ENCODE measurements at regions not wholly inside any gene's neighbourhood (a gene's known extent, or its start where the extent isn't known, plus 50 kb on each side); places are given as distances from the start of the nearest gene placed in this dataset.

- no peak overlapping the region for H3K4me3 ChIP-seq (ENCODE audit: low read length in 2 of 2)
- Mint-ChIP-seq H3K4me1 (peaks cover 0 to 1% (median 0%) of the 10 kb centered on the region in 4 donors), H3K4me3 (peak overlapping the region in 1 of 8 donors; percentile 57), H3K36me3 (peaks cover 6 to 13% of the 10 kb centered on the region in 2 donors), H3K27me3 (no peaks in the 10 kb centered on the region), H3K27ac (no peak overlapping the region), H3K9me3 (peaks cover 0 to 9% (median 3%) of the 10 kb centered on the region in 8 donors)
- no peaks in the 10 kb centered on the region for H3K9me3 ChIP-seq (ENCODE audit: control insufficient read depth in 1 of 2, low read length in 2 of 2)
- POLR2A ChIA-PET (ENCODE audit: partially characterized antibody): no interaction called here
- CTCF ChIA-PET (ENCODE audit: partially characterized antibody): no interaction called here
- no peaks in the 10 kb centered on the region for H3K4me1 ChIP-seq (ENCODE audit: insufficient read depth, low read length)
- intact Hi-C loops (cut with micrococcal nuclease): no loop called here
- no peaks in the 10 kb centered on the region for H3K36me3 ChIP-seq (ENCODE audit: insufficient read depth, low read length)
- no peak overlapping the region for H3K27ac ChIP-seq (ENCODE audit: low read depth, low read length)
- DNase-seq: no peak
- no peaks in the 10 kb centered on the region for H3K27me3 ChIP-seq (ENCODE audit: insufficient read depth, low read length)
Measured at GRCh38 chr3:68468695-68469375, 463.5 kb downstream of the TAFA4 start.

DNA sequence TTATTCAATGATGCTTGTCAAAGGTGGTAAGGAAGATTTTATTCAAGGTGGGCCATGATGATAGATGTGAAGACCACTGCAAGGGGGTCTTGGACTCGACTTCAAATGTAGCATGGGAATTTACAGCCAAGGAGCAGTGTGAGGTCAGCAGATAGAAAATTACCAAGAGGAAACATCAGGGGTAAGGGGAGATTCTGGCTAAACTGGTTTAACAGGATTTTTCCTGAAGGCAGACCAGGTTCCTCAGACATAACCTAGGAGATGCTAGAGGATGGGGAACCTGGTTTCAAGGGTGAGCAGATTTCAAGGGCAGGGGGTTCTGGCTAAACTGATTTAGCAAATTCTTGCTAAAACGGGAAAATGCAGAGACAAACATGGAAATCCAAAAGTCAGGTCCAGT is 464.9 kb downstream of the TAFA4 start:
- no peak overlapping the region for H3K4me3 Mint-ChIP-seq
- H3K4me3 ChIP-seq (ENCODE audit: low read length in 2 of 2): no peak overlapping the region
- H3K36me3 ChIP-seq (ENCODE audit: insufficient read depth, low read length): no peaks in the 10 kb centered on the region
- no peaks in the 10 kb centered on the region for H3K4me1 ChIP-seq (ENCODE audit: insufficient read depth, low read length)
- no peaks in the 10 kb centered on the region for H3K27me3 ChIP-seq (ENCODE audit: insufficient read depth, low read length)
- H3K9me3 ChIP-seq (ENCODE audit: control insufficient read depth in 1 of 2, low read length in 2 of 2): no peaks in the 10 kb centered on the region
- intact Hi-C loops (cut with micrococcal nuclease): no loop called here
- ChIA-PET CTCF (ENCODE audit: partially characterized antibody) (no interaction called here), POLR2A (ENCODE audit: partially characterized antibody) (no interaction called here)
- no peaks in the 10 kb centered on the region for H3K27me3 Mint-ChIP-seq
- H3K27ac ChIP-seq (ENCODE audit: low read depth, low read length): no peak overlapping the region
- H3K9me3 Mint-ChIP-seq: peaks cover 0 to 11% (median 6%) of the 10 kb centered on the region in 8 donors
- peaks cover 0 to 1% (median 0%) of the 10 kb centered on the region in 4 donors for H3K4me1 Mint-ChIP-seq
- peaks cover 6 to 13% of the 10 kb centered on the region in 2 donors for H3K36me3 Mint-ChIP-seq
- peak overlapping the region in 2 of 7 donors; percentile 14 to 42 for H3K27ac Mint-ChIP-seq
- DNase-seq: no peak

- DNase-seq: no peak
- peaks cover 4 to 23% of the 10 kb centered on the region in 2 donors for H3K36me3 Mint-ChIP-seq
Measured at GRCh38 chr3:68458581-68458980, 473.8 kb downstream of the TAFA4 start.

GRCh38 chr3:68448510-68449383 is 483.6 kb downstream of the TAFA4 start:
- intact Hi-C loops (cut with micrococcal nuclease): no loop called here
- H3K27me3 Mint-ChIP-seq: no peaks in the 10 kb centered on the region
- no peaks in the 10 kb centered on the region for H3K27me3 ChIP-seq (ENCODE audit: insufficient read depth, low read length)
- DNase-seq: no peak
- no peaks in the 10 kb centered on the region for H3K9me3 ChIP-seq (ENCODE audit: control insufficient read depth in 1 of 2, low read length in 2 of 2)
- H3K27ac ChIP-seq (ENCODE audit: low read depth, low read length): no peak overlapping the region
- H3K9me3 Mint-ChIP-seq: peaks cover 0 to 6% (median 0%) of the 10 kb centered on the region in 8 donors
- no peaks in the 10 kb centered on the region for H3K36me3 ChIP-seq (ENCODE audit: insufficient read depth, low read length)
- no peak overlapping the region for H3K4me3 ChIP-seq (ENCODE audit: low read length in 2 of 2)
- peaks cover 0 to 5% of the 10 kb centered on the region in 2 donors for H3K36me3 Mint-ChIP-seq
- no peak overlapping the region for H3K27ac Mint-ChIP-seq
- no peaks in the 10 kb centered on the region for H3K4me1 Mint-ChIP-seq
- ChIA-PET POLR2A (ENCODE audit: partially characterized antibody) (no interaction called here), CTCF (ENCODE audit: partially characterized antibody) (no interaction called here)
- H3K4me1 ChIP-seq (ENCODE audit: insufficient read depth, low read length): no peaks in the 10 kb centered on the region
- no peak overlapping the region for H3K4me3 Mint-ChIP-seq

More at GRCh38 chr3:68458581-68458980, 473.8 kb downstream of the TAFA4 start:
- peaks cover 0 to 25% (median 15%) of the 10 kb centered on the region in 8 donors for H3K9me3 Mint-ChIP-seq
- ChIA-PET CTCF (ENCODE audit: partially characterized antibody) (no interaction called here), POLR2A (ENCODE audit: partially characterized antibody) (no interaction called here)
- Histone ChIP-seq H3K36me3 (ENCODE audit: insufficient read depth, low read length) (no peaks in the 10 kb centered on the region), H3K27me3 (ENCODE audit: insufficient read depth, low read length) (no peaks in the 10 kb centered on the region), H3K27ac (ENCODE audit: low read depth, low read length) (no peak overlapping the region), H3K9me3 (ENCODE audit: control insufficient read depth in 1 of 2, low read length in 2 of 2) (no peaks in the 10 kb centered on the region), H3K4me3 (ENCODE audit: low read length in 2 of 2) (no peak overlapping the region), H3K4me1 (ENCODE audit: insufficient read depth, low read length) (no peaks in the 10 kb centered on the region)
- no peaks in the 10 kb centered on the region for H3K27me3 Mint-ChIP-seq
- no peak overlapping the region for H3K27ac Mint-ChIP-seq
- H3K4me1 Mint-ChIP-seq: no peaks in the 10 kb centered on the region
- no peak overlapping the region for H3K4me3 Mint-ChIP-seq
- intact Hi-C loops (cut with micrococcal nuclease): no loop called here

DNA sequence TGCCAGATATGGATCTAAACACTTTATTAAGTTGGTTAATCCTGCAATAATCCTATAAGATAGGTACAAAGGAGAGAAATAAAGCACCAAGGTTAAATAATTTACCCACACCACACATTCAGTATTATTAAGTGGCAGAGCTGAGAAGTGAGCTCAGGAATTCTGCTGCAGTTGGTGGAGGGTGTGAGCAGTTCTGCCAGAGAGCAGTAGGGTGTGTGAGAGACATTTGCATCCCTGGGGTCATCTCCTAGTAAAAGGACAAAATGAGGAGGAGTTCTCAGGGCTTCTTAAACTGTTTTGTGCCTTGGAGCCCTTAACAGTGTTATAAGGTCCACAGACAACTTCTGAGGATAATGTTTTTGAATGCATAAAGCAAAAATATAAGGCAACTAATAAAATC is 484.5 kb downstream of the TAFA4 start:
- CTCF ChIA-PET (ENCODE audit: partially characterized antibody): no interaction called here
- Mint-ChIP-seq H3K36me3 (peaks cover 0 to 6% of the 10 kb centered on the region in 2 donors), H3K4me3 (no peak overlapping the region), H3K27me3 (no peaks in the 10 kb centered on the region), H3K4me1 (no peaks in the 10 kb centered on the region), H3K9me3 (peaks cover 0 to 6% (median 0%) of the 10 kb centered on the region in 8 donors), H3K27ac (no peak overlapping the region)
- Histone ChIP-seq H3K36me3 (ENCODE audit: insufficient read depth, low read length) (no peaks in the 10 kb centered on the region), H3K27ac (ENCODE audit: low read depth, low read length) (no peak overlapping the region), H3K4me1 (ENCODE audit: insufficient read depth, low read length) (no peaks in the 10 kb centered on the region), H3K27me3 (ENCODE audit: insufficient read depth, low read length) (no peaks in the 10 kb centered on the region), H3K4me3 (ENCODE audit: low read length in 2 of 2) (no peak overlapping the region), H3K9me3 (ENCODE audit: control insufficient read depth in 1 of 2, low read length in 2 of 2) (no peaks in the 10 kb centered on the region)
- POLR2A ChIA-PET (ENCODE audit: partially characterized antibody): no interaction called here
- DNase-seq: no peak
- intact Hi-C loops (cut with micrococcal nuclease): no loop called here

GRCh38 chr3:68441054-68441453 is 491.3 kb downstream of the TAFA4 start:
- Mint-ChIP-seq H3K36me3 (peaks cover 0 to 9% of the 10 kb centered on the region in 2 donors), H3K27ac (no peak overlapping the region), H3K9me3 (peaks cover 0 to 4% (median 2%) of the 10 kb centered on the region in 8 donors), H3K4me1 (peaks cover 0 to 2% (median 0%) of the 10 kb centered on the region in 4 donors), H3K4me3 (no peak overlapping the region), H3K27me3 (no peaks in the 10 kb centered on the region)
- Histone ChIP-seq H3K4me1 (ENCODE audit: insufficient read depth, low read length) (no peaks in the 10 kb centered on the region), H3K36me3 (ENCODE audit: insufficient read depth, low read length) (no peaks in the 10 kb centered on the region), H3K9me3 (ENCODE audit: control insufficient read depth in 1 of 2, low read length in 2 of 2) (no peaks in the 10 kb centered on the region), H3K27me3 (ENCODE audit: insufficient read depth, low read length) (no peaks in the 10 kb centered on the region), H3K27ac (ENCODE audit: low read depth, low read length) (no peak overlapping the region), H3K4me3 (ENCODE audit: low read length in 2 of 2) (no peak overlapping the region)
- intact Hi-C loops (cut with micrococcal nuclease): no loop called here
- DNase-seq: no peak
- ChIA-PET POLR2A (ENCODE audit: partially characterized antibody) (no interaction called here), CTCF (ENCODE audit: partially characterized antibody) (no interaction called here)

DNA sequence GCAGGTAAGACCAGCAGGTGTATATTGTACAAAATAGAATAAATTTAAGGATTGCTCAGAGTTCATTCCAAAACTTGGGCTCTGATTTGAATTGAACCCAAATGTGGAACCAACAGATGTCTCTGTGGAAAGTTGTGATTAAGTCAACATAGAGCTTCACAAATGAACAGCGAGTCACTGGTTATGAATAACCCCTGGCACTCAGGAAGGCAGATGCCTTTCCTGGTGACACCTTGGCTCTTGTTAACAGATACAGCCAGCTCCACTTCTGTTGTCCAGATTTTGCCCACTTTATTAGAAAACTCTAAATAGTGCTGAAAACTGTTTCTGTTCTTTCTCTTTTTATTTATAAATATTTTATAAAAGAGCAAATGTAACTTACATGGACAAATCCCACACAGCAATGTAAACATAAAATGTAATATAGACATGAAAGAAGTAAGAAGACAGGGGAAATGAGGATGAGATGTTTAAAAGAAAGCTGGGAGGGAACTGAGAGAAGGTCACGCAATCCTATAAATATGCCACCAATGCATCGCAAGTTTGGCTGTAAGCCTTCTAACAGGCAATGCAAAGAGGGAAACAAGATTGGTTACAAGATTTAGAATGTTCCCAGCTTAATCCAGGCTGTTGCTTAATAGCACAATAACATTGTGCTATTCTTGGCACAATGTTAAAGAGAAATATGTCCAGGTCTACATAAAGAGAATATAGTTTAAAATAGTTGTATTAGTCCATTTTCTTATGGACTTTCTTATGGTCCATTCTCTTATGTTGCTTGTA is 495.5 kb downstream of the TAFA4 start:
- no peaks in the 10 kb centered on the region for H3K27me3 ChIP-seq (ENCODE audit: insufficient read depth, low read length)
- POLR2A ChIA-PET (ENCODE audit: partially characterized antibody): no interaction called here
- H3K27ac ChIP-seq (ENCODE audit: low read depth, low read length): no peak overlapping the region
- no peaks in the 10 kb centered on the region for H3K36me3 ChIP-seq (ENCODE audit: insufficient read depth, low read length)
- peaks cover 0 to 3% of the 10 kb centered on the region in 2 donors for H3K36me3 Mint-ChIP-seq
- intact Hi-C loops (cut with micrococcal nuclease): no loop called here
- no peaks in the 10 kb centered on the region for H3K9me3 ChIP-seq (ENCODE audit: control insufficient read depth in 1 of 2, low read length in 2 of 2)
- H3K4me1 ChIP-seq (ENCODE audit: insufficient read depth, low read length): no peaks in the 10 kb centered on the region
- no peak for DNase-seq
- no peak overlapping the region for H3K27ac Mint-ChIP-seq
- H3K4me1 Mint-ChIP-seq: no peaks in the 10 kb centered on the region
- peaks cover 0 to 4% (median 1%) of the 10 kb centered on the region in 8 donors for H3K9me3 Mint-ChIP-seq
- CTCF ChIA-PET (ENCODE audit: partially characterized antibody): no interaction called here
- H3K27me3 Mint-ChIP-seq: no peaks in the 10 kb centered on the region
- no peak overlapping the region for H3K4me3 ChIP-seq (ENCODE audit: low read length in 2 of 2)
- H3K4me3 Mint-ChIP-seq: no peak overlapping the region

Data from CD4-positive, alpha-beta memory T cell (primary cell).